Stimulated activated CD8-positive, alpha-beta memory T cell treated with anti-CD3 and anti-CD28 coated beads, Interleukin-4, amount 100 ng/mL, for 4 hours (primary cell): ENCODE measurements at regions not wholly inside any gene's neighbourhood (a gene's known extent, or its start where the extent isn't known, plus 50 kb on each side); places are given as distances from the start of the nearest gene placed in this dataset.
"Not testable (repeated sequence)": the region's sequence is repeated elsewhere in the genome, so short reads cannot be mapped to it uniquely, and the experiment has no call there.

Experiments
- DNase-seq, 2 donors: peaks; one replicate each; pipeline ENCODE4 v3.0.0-alpha.2; 2020; ENCODE audit warnings: low read depth in 2 of 2, low spot score in 1 of 2

- DNase-seq = no peak
Observed at GRCh38 chr3:75118779-75119178, 504.3 kb upstream of the CNTN3 start.

- no peak for DNase-seq
Observed at GRCh38 chr3:75126556-75126955, 512.1 kb upstream of the CNTN3 start.

GRCh38 chr3:75129101-75129500, 514.6 kb upstream of the CNTN3 start:
- no peak for DNase-seq

- DNase-seq = no peak
Observed at GRCh38 chr3:75136100-75136897, 521.8 kb upstream of the CNTN3 start.

GRCh38 chr3:75138345-75138744, 523.9 kb upstream of the CNTN3 start:
- DNase-seq = no peak

- DNase-seq = no peak
Observed at GRCh38 chr3:75140904-75141615, 523.1 kb upstream of the FRG2C start.

- DNase-seq = no peak
Observed at GRCh38 chr3:75144406-75144805, 519.7 kb upstream of the FRG2C start.

- no peak for DNase-seq
Observed at GRCh38 chr3:75171630-75172230, 492.4 kb upstream of the FRG2C start.

- no peak for DNase-seq
Observed at GRCh38 chr3:75176937-75177336, 487.2 kb upstream of the FRG2C start.

- DNase-seq = no peak
Observed at GRCh38 chr3:75180235-75180944, 483.7 kb upstream of the FRG2C start.

GRCh38 chr3:75180945-75181298, 483.2 kb upstream of the FRG2C start:
- no peak for DNase-seq

- no peak for DNase-seq
Observed at GRCh38 chr3:75188962-75189361, 475.2 kb upstream of the FRG2C start.

- DNase-seq = peak in 1 of 2 donors; percentile 7
Observed at GRCh38 chr3:75192146-75192616, 471.9 kb upstream of the FRG2C start.

- no peak for DNase-seq
Observed at GRCh38 chr3:75193797-75194196, 470.3 kb upstream of the FRG2C start.

GRCh38 chr3:75214332-75214731, 449.8 kb upstream of the FRG2C start:
- not testable (repeated sequence) for DNase-seq

GRCh38 chr3:75218577-75218976, 445.6 kb upstream of the FRG2C start:
- DNase-seq = no peak

- no peak for DNase-seq
Observed at GRCh38 chr3:75220932-75221331, 443.2 kb upstream of the FRG2C start.

GRCh38 chr3:75224412-75224811, 439.7 kb upstream of the FRG2C start:
- DNase-seq = no peak

- DNase-seq = no peak
Observed at GRCh38 chr3:75232216-75232615, 431.9 kb upstream of the FRG2C start.

- no peak for DNase-seq
Observed at GRCh38 chr3:75235631-75236030, 428.5 kb upstream of the FRG2C start.

GRCh38 chr3:75237053-75237452, 427.1 kb upstream of the FRG2C start:
- no peak for DNase-seq

GRCh38 chr3:75237477-75237876, 426.7 kb upstream of the FRG2C start:
- DNase-seq = no peak
